NOMO-1 (cell line): ENCODE measurements at regions not wholly inside any gene's neighbourhood (a gene's known extent, or its start where the extent isn't known, plus 50 kb on each side); places are given as distances from the start of the nearest gene placed in this dataset.
"Not testable (repeated sequence)": the region's sequence is repeated elsewhere in the genome, so short reads cannot be mapped to it uniquely, and the experiment has no call there.

Experiments
- DNase-seq, 2 experiments: peaks; one replicate each; lab custom pipeline; 2025; ENCODE audit not compliant: unreplicated experiment in 2 of 2; lab: John Stamatoyannopoulos, UW

GRCh38 chr1:157460381-157460780, 91.9 kb downstream of the FCRL5 start:
- DNase-seq, result no peak

- no peak for DNase-seq
Measured at GRCh38 chr1:157457279-157457678, 95.0 kb downstream of the FCRL5 start.

GRCh38 chr1:157455318-157455717, 97.0 kb downstream of the FCRL5 start:
- no peak for DNase-seq

GRCh38 chr1:157450106-157450505, 102.2 kb downstream of the FCRL5 start:
- DNase-seq, result no peak

- DNase-seq, result no peak
Measured at GRCh38 chr1:157448636-157449035, 103.7 kb downstream of the FCRL5 start.

GRCh38 chr1:157446356-157446755, 106.0 kb downstream of the FCRL5 start:
- not testable (repeated sequence) for DNase-seq

- DNase-seq, result not testable (repeated sequence)
Measured at GRCh38 chr1:157445616-157446140, 106.6 kb downstream of the FCRL5 start.

- DNase-seq, result no peak
Measured at GRCh38 chr1:157442065-157442464, 110.2 kb downstream of the FCRL5 start.

- DNase-seq, result peak; percentile 2 to 52
Measured at GRCh38 chr1:157439302-157439954, 112.9 kb downstream of the FCRL5 start.

- DNase-seq, result no peak
Measured at GRCh38 chr1:157438613-157439012, 113.7 kb downstream of the FCRL5 start.

- DNase-seq, result no peak
Measured at GRCh38 chr1:157438146-157438545, 114.2 kb downstream of the FCRL5 start.

GRCh38 chr1:157437296-157437695, 115.0 kb downstream of the FCRL5 start:
- DNase-seq, result peak; percentile 90 to 97

- DNase-seq, result no peak
Measured at GRCh38 chr1:157431751-157432150, 120.6 kb downstream of the FCRL5 start.

- DNase-seq, result no peak
Measured at GRCh38 chr1:157429601-157430240, 122.6 kb downstream of the FCRL5 start.

- DNase-seq, result not testable (repeated sequence)
Measured at GRCh38 chr1:157423764-157424163, 128.6 kb downstream of the FCRL5 start.

GRCh38 chr1:157419845-157420542, 132.3 kb downstream of the FCRL5 start:
- no peak for DNase-seq

- no peak for DNase-seq
Measured at GRCh38 chr1:157418659-157419058, 133.7 kb downstream of the FCRL5 start.

- DNase-seq, result no peak
Measured at GRCh38 chr1:157418231-157418630, 134.1 kb downstream of the FCRL5 start.

GRCh38 chr1:157415661-157416060, 136.7 kb downstream of the FCRL5 start:
- no peak for DNase-seq

- no peak for DNase-seq
Measured at GRCh38 chr1:157412308-157412707, 140.0 kb downstream of the FCRL5 start.

GRCh38 chr1:157411769-157412168, 140.5 kb downstream of the FCRL5 start:
- DNase-seq, result no peak

GRCh38 chr1:157411064-157411463, 141.3 kb downstream of the FCRL5 start:
- no peak for DNase-seq
